HG03565 (cell line): ENCODE measurements at regions not wholly inside any gene's neighbourhood (a gene's known extent, or its start where the extent isn't known, plus 50 kb on each side); places are given as distances from the start of the nearest gene placed in this dataset.

ENCODE experiments used
- ATAC-seq: cut with Tn5 transposase; IDR thresholded peaks from one replicate; pipeline ENCODE4 v1.9.1; 2021; ENCODE audit warnings: mild to moderate bottlenecking, moderate library complexity; ENCODE audit not compliant: unreplicated experiment

DNA sequence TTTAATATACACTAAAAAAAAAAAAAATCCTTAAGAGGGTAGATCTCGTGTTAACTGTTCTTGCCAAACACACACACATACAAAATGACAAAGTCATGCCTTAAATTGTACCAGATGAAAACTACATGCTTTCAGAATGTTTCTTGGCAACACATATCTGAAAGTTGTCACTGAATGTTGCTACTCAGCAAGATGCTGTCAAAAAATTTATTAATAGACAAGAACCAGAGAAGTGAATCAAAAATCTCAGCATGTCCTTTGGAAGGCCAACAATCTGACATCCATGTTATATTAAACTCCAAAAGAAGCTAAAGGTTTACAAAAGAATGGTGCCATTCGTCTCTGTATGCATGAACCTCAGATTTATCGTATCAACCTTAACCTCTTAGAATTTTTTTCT is 1746.2 kb upstream of the PRR20A start:
- no peak for ATAC-seq

DNA sequence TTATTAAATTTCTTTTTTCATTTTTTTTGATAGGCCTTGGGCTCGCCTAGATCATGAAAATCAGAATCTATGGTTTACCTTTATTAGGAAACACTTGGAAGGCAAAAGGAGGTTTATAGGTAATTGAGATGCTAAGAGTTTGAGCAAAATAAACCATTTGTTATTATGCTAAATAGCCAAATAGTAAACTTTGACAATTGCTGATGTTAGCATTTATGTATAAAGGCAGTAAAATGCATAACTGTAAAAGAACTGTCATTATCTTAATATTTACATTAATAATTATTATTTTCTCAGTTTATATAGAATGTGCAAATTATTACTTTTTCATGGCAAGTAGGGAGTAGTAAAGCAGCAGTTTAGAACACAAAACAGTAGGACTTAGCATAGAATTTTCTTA is 1737.8 kb upstream of the PRR20A start:
- ATAC-seq, result no peak

DNA sequence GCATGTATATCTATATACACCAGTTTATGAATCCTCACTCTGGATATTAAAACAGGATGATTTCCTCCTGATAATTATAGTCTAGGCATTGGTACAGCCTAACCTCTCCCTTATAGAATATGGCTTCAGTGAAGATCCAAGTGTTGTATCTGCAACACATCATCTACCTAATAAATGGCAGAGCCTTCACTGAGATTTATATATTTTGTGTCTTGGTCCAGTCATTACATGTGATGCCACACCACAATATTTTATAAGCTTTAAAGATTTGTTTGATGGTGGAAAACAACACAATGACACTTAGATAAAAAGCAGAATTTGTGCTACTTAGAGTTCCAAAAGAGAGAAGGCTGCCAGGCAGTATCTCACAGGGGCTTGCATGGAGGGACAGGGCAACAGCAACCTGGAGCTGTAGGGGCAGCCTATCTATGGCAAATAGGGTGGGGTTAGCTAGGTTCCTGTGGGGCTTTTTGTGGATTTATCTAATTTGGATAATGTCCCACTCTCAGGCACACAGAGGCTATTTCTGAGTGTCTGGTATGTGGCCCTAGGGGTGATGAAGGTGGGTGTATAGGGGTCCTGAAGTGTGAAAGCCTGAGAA is 1736.7 kb upstream of the PRR20A start:
- no peak for ATAC-seq

DNA sequence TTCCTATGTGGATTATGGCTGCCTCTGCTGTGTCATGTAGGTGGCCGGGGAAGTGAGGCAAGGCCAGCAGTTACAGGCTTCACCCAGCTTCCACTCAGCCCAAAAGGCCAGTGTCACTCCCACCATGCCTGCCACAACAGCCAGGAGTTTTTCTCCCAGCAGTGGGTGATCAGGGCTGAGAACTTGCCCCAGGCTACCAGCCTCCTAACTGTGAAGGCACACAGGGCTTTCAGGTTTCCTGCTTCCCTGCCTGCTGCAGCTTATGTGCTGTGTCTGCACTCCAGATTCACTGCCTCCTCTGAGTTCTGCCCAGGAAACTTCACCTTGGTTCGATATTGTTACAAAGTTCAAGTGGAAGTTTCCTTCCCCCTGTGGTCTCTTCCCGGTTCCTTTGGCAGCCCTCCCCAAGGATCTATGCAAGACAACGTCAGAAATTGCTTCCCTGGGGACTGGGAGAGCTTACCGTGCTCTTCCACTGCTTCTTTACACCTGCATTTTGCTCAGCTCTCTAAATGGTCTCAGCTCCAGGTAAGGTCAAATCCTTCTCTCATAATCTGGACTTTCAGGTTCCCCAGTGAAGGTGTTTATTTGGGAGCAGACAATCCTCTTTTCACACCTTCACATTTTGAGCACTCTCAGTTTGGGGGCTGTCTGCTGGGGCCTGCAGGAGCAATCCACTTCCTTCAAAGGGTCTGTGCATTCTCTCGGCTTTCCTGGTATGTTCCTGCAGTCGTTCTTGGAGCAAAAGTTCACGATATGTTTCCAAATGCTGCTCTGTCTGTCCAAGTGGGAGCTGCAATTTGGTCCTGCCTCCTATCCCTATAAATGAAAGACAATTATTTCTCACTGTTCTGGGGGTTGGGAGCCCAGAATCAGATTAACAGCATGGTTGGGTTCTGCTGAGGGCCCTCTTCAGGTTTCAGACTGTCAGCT is 1730.1 kb upstream of the PRR20A start:
- ATAC-seq, result no peak

DNA sequence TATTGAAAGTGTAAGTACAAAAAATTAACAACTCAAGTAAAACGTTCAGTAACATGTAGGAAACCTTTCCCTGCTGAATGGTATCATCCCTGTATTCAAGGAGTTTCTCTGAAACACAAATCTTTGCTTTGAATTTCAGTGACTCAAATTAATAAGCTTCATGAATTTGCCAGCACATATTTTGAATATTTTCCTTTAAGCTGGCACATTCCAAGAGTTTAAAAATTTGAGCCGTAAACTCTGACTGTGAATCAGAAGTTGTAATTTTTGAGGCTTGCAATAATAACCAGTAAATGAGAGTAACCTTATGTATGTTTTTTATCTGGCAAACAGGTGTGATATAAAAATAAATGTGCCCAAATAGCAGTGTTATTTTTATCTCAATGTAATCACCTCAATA is 1722.6 kb upstream of the PRR20A start:
- ATAC-seq, result no peak

DNA sequence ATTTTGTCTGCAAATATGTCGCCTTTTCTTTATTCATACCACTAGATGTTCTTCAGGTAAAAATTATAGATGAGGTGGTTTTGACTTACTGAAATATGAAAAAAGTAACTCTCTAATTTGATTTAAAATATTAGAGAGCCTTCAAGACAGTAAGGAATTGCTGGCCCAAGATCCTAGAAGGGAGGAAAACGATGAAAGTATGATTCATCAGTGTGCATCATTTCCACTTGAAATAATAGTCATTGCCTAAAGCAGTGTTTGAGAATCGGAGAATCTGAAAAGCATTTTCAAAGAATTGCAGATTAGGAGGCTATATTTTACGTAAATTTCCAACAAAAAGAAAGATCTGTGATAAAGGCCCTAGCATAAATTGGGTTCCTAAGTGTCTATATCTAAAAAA is 1707.9 kb upstream of the PRR20A start:
- ATAC-seq, result no peak

DNA sequence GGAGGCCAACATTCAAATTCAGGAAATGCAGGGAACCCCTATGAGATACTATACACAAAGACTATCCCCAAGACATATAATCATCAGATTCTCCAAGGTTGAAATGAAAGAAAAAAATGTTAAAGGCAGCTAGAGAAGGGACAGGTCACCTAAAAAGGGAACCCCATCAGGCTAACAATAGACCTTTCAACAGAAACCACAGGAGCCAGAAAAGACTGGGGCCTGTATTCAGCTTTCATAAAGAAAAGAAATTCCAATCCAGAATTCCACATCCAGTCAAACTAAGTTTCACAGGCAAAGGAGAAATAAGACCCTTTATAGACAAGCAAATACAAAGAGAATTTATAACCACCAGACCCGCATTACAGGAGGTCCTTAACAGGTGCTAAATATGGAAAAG is 1703.6 kb upstream of the PRR20A start:
- ATAC-seq, result no peak

DNA sequence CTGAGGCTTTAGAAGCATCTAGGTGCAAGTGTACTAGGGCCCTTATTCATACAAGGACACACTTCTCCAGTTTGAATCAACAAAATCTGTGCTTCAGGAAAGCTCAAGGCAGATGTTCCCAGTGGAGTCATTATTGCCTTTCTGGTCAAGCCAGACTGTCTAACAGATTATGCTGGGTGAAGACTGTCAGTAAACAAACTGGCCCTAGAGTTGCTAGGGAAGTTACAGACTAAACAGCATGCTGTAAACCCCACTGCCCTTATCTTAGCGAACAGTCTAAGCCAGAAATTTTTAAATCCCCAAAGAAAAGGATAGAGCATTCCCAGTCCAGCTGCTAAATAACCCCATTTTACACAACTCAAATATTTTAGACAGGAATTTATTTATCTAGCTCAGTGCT is 1701.3 kb upstream of the PRR20A start:
- ATAC-seq, result no peak

DNA sequence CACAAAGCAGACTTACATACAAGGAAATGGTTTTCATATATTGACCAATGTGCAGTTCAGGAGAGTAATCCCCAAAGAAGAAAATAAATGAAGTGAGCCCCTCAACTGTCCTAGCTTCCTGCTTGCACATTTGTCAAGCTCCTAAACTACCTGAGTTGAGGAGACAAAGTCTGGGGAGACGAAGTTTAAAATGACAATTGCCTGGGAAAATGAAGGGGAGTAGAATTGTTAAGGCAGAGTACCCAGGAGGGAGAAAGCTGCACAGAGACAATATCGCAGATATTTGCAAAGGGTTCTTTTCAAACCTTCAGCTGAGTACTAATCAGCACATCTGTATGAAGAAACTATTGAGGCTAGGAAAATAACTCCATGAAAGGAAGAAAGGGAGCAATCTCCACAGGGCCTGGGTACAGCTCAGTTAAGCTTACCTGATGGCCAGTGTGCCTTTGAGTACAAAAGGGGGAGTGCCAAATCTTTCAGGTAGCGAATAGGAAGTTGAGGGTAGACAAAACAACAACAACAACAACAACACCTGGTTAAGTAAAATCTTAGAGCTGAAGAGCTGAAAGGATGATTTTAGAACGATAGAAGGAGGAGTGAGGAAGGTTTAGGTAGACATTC is 1700.1 kb upstream of the PRR20A start:
- ATAC-seq, result no peak

DNA sequence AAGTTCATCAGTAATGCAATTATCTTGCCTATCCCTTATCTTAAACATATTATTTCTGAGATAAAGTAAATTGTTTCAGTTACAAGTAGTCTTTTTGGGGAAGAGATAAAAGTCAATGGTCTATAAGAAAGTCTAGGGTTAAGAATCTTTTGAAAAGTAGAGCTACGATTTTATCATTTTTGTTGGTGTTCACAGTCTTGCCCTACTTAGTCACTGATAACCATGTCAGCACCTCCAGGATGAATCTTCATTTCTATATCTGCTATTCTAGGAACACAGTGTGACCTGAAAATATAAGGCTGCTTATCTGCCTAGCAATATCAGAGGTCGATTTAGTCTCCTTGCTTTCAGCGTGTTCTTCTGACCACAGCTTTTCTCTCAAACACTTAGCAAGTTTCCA is 1676.5 kb upstream of the PRR20A start:
- no peak for ATAC-seq

DNA sequence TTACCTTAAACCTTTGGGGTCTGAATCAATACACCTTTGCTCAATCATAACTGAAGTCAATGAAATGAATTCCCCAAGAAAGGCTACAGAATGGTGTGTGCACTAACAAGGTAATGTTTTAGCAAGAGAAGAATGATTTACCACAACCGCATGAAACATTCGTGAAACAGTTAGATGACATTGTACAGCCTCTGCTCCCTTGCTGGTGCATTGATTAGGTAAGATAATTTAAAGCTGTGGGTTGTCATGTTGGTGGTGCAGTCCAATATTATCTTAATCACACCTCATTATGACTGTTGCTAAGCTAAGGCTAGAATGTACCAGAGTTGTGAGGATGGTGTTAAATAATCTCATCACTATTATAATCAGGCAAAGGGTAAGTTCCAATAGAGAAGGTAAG is 1673.2 kb upstream of the PRR20A start:
- no peak for ATAC-seq

DNA sequence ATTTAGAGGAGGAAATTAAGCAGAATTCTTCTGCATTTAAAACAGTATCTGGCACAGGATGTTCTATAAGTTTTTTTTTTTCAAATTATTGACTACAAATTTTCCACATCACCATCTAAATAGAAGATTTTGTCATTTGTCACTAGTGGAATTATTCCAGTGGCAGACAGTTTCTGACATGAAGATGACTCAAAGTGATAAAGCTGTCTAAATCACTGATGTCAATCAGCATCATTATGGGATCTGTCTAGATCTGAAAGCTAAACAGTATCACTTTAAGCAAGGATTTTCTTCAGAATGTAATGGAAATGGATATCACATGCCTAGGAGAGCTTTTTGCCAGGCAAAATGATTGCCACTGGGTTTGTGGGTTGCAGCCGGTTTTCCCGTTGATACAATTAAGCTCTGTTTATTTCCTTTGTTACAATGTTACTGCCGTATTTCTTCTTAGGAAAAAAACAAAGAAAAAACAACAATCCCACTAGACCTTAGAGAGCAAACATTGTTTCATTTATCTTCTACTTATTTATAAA is 1657.0 kb upstream of the PRR20A start:
- ATAC-seq, result no peak

DNA sequence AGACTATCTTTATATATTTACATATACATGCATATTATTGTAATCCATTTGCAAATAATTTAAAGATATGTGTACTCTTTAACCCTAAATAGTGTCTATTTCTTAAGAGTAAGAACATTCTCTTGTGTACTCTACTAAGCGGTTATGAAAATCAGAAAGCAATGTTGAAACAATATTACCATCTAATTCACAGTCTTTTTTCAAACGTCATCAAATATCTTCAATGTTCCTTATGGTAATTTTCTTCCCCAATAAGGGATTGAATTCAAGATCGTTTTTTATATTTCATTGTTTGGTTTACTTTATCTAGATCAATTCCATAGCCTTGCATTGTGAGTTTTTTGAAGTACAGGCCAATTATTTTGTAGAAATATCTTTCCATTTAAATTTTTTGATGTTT is 1647.4 kb upstream of the PRR20A start:
- no peak for ATAC-seq

DNA sequence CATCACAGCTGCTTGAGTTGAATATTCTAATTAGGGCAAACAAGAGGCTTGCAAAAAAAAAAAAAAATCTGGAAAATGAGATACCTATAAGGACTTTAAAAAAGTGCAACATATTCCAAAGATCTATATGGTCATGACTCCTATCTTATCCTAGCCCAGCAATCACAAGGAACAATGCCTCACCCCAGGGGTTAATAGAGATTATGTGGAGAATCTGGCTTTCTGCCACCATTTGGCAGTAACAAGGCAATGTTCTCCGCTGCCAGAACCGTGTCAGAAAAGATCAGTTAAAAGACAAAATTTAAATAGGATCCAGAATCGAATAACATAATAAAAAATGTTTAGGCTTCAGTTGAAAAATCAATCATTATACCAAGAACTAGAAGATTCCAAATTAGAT is 1643.2 kb upstream of the PRR20A start:
- no peak for ATAC-seq

DNA sequence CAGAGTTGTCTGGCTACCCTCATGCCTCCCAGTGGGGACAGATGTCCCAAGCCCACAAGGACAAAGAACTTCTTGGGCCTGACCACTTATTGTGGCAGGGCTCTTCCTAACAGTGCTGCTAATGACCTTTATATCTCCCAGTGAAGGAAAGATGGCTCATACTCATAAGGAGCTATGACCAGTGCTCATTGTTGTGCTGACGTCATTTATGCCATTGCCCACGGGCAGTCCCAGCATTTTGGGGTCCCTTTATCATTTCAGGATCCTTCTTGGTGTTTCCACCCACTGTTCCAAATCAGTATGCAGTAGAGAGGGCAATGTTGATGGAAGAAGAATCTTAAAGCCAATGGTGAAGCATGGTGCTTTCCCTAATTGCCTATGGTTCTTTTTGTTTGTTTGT is 1640.0 kb upstream of the PRR20A start:
- no peak for ATAC-seq

DNA sequence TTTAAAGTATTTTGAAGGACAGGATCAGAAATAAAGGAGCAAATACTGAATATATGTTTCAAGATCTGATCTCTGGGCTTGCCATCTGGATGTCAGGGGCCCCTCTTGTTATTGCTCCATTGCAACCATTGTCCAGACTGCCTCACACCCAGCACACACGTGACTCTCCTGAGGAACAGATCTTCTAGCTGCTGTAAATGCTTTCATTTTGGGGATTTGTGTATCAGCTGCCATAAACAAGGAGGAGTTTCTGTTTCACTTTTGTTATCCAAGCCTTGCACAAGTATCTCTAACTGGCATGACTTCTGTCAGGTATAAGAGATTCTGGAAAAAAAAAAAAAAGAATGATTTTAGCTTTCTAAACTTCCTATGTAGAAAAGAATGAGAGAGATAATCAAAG is 1624.1 kb upstream of the PRR20A start:
- no peak for ATAC-seq

DNA sequence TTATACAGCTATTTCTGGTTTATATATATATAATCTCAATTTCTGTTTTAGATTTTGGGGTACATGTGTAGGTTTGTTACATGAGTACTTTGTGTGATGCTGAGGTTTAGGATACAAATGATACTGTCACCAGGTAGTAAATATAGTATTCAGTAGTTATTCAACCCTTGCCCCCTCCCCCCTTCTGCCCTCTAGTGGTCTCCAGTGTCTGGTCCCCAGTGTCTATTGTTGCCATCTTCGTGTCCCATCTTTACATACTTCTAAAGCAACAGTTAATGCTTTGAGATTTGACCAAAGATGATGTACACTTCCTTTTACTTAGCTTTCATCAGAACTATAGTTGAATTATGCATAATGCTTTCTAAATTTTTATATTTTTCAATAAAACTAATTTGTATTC is 1623.4 kb upstream of the PRR20A start:
- no peak for ATAC-seq

DNA sequence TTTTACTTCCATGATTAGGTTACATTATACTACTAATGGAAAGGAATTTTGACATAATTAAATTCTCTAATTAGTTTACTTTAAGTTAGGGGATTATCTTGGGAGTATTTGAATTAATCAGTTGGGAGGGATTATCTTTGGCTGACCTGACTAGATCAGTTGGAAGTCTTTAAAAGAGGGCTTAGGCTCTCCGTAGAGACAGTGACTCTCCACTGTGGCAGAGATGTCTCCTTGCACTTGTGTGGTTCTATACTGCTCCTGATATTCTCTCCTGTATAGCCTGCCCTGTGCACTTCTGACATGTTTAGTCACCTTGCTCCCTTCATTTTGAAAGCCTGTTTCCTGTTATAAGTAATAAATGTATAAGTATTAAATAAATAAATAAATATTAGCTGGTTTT is 1612.3 kb upstream of the PRR20A start:
- ATAC-seq, result no peak

DNA sequence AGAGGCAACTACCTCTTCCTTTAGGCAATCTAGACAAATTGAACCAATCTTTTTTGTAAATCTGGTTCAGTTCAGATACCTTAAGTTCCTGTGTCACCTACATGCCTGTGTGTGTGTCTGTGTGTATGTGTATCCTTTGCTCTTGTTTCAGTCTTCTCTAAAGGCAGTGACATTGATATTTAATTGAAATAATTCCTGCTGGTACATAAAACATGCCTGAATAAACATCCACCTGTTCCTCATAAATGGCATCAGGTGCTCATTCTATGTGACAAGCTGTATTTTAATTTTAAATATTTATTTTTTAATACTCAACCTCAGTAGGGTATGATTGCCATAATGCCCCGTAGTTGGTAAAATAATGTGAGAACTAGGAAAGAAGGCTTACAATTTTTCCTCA is 1606.4 kb upstream of the PRR20A start:
- ATAC-seq, result no peak

DNA sequence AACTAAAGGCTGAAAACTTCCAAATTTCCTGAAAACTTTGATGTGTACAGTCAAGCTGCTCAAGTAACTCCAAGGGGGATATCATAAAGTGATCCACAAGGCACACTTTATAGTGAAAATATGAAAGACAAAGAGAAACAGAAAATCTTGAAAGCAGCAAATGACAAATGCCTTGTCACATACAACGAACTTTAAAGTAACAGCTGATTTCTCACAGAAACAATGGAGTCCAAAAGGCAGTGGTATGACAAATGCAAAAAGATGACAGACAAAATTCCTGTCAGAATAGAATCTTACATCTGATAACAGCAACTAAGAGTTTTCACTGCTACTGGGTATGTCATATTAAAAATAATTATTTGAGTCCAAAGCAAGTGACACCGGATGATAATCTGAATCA is 1602.3 kb upstream of the PRR20A start:
- no peak for ATAC-seq

DNA sequence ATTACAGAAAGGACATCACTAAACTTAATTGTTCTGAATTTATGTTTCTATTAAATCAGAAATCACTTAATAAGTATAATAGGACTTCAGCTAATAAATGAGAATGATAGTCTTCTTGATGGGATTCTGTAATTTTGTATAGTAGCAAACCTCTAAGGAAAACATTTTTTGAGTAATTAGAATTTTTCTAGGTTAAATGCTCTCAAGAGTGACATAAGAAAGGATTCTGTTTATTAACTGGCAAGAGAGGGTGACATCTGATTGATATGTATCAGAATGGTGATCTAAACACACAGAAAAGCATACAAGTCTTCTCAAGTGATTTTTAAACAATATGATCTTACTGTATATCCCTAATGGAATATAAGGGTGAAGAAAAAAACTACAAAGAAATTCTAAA is 1597.7 kb upstream of the PRR20A start:
- ATAC-seq, result no peak

DNA sequence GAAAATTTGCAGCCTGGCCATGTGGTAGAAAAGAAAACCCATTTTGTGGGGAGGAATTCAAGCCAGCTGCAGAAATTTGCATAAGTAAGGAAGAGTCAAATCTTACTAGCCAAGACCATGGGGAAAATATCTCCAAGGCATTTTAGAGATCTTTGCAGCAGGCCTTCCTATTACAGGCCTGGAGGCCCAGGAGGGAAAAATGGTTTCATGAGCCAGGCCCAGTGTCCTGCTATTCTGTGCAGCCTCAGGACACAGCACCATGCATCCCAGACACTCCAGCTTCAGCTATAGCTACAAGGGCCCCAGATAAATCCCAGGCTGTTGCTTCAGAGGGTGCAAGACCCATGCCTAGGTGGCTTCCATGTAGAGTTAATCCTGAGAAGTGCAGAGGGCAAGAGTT is 1590.1 kb upstream of the PRR20A start:
- no peak for ATAC-seq
